Ishikawa (cell line): ENCODE measurements at regions not wholly inside any gene's neighbourhood (a gene's known extent, or its start where the extent isn't known, plus 50 kb on each side); places are given as distances from the start of the nearest gene placed in this dataset.

ENCODE experiments used
- CEBPB ChIP-seq: IDR thresholded peaks from 2 replicates; pipeline ENCODE4 v1.6.1; 2012
- CREB1 ChIP-seq: IDR thresholded peaks from 2 replicates; pipeline ENCODE4 v1.6.1; 2012; ENCODE audit warnings: low read depth
- EGR1 ChIP-seq: IDR thresholded peaks from 2 replicates; pipeline ENCODE4 v1.6.1; 2012
- EP300 ChIP-seq: IDR thresholded peaks from 2 replicates; pipeline ENCODE4 v1.6.1; 2012; ENCODE audit warnings: borderline replicate concordance
- FOXM1 ChIP-seq: IDR thresholded peaks from 2 replicates; pipeline ENCODE4 v1.6.1; 2012; ENCODE audit warnings: low read depth, borderline replicate concordance
- MAX ChIP-seq: IDR thresholded peaks from 2 replicates; pipeline ENCODE4 v1.6.1; 2012
- NFIC ChIP-seq: IDR thresholded peaks from 2 replicates; pipeline ENCODE4 v1.6.1; 2012
- RAD21 ChIP-seq: IDR thresholded peaks from 2 replicates; pipeline ENCODE4 v1.6.1; 2012; ENCODE audit warnings: low read depth
- TAF1 ChIP-seq: IDR thresholded peaks from 2 replicates; pipeline ENCODE4 v1.6.1; 2012; ENCODE audit warnings: low read depth, mild to moderate bottlenecking
- TCF12 ChIP-seq: IDR thresholded peaks from 2 replicates; pipeline ENCODE4 v1.6.1; 2012; ENCODE audit warnings: low read depth
- TEAD4 ChIP-seq: IDR thresholded peaks from 2 replicates; pipeline ENCODE4 v1.6.1; 2012
- YY1 ChIP-seq: IDR thresholded peaks from 2 replicates; pipeline ENCODE4 v1.6.1; 2012; ENCODE audit warnings: low read depth
- ZBTB7A ChIP-seq: IDR thresholded peaks from 2 replicates; pipeline ENCODE4 v1.6.1; 2012; ENCODE audit warnings: low read depth
- TF ChIP-seq, protein P1 (sequence below): IDR thresholded peaks from 2 replicates; pipeline ENCODE4 v1.6.1; 2012; ENCODE audit warnings: low read depth, mild to moderate bottlenecking
- TF ChIP-seq, protein P2 (sequence below): IDR thresholded peaks from 2 replicates; pipeline ENCODE4 v1.6.1; 2012

DNA sequence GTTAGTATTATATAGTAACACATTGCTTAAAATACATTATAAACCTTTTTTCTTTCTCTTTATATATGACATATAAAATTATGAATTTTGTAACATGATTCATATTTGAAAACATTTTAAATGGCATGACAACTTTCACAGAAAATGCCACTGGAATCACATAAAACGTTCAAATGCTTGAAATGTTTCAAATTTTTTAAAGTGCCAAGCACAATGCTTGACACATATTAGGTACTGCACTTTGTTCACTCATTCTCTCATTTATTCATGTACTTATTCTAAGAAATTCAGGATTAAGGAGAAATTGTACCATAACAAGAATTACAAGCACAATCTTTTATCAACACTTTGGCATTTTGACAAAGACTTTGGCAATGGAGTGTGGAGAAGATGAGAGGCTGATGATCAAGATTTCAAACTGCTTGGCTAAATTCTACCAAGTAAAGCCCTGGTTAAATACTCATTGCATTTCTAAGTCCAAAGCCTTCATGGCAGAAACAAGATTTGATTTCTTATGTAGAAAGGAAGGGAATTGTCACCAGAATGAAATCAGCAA, 232.2 kb downstream of the C12orf50 start:
- TF ChIP-seq CREB1 (no peak), TEAD4 (peak; percentile 57; the same call in 1 of the 2 replicates)

DNA sequence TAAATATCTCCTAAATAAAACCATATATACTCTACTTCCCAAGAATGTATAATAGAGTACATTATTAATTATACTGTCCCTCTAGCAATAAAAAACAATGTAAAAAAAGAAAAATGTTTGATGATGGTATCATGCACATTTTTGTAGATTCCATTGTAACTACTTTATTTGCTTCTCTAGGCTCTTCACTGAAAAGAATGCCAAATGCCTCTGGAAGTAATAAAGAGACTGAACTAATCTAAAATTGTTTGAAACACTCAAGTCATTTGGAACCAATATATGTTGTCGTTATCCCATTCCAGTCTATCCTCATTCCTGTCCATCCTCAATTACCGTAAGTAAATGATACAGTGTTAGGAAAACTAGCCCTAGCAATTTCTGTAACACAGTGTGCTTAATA, 233.6 kb downstream of the C12orf50 start:
- no peak for TF ChIP-seq TEAD4
- no peak for TF ChIP-seq ZBTB7A
- TF ChIP-seq, protein P1, sequence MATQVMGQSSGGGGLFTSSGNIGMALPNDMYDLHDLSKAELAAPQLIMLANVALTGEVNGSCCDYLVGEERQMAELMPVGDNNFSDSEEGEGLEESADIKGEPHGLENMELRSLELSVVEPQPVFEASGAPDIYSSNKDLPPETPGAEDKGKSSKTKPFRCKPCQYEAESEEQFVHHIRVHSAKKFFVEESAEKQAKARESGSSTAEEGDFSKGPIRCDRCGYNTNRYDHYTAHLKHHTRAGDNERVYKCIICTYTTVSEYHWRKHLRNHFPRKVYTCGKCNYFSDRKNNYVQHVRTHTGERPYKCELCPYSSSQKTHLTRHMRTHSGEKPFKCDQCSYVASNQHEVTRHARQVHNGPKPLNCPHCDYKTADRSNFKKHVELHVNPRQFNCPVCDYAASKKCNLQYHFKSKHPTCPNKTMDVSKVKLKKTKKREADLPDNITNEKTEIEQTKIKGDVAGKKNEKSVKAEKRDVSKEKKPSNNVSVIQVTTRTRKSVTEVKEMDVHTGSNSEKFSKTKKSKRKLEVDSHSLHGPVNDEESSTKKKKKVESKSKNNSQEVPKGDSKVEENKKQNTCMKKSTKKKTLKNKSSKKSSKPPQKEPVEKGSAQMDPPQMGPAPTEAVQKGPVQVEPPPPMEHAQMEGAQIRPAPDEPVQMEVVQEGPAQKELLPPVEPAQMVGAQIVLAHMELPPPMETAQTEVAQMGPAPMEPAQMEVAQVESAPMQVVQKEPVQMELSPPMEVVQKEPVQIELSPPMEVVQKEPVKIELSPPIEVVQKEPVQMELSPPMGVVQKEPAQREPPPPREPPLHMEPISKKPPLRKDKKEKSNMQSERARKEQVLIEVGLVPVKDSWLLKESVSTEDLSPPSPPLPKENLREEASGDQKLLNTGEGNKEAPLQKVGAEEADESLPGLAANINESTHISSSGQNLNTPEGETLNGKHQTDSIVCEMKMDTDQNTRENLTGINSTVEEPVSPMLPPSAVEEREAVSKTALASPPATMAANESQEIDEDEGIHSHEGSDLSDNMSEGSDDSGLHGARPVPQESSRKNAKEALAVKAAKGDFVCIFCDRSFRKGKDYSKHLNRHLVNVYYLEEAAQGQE = no peak
- no peak for TF ChIP-seq NFIC
- no peak for TF ChIP-seq TAF1
- no peak for TF ChIP-seq CEBPB

DNA sequence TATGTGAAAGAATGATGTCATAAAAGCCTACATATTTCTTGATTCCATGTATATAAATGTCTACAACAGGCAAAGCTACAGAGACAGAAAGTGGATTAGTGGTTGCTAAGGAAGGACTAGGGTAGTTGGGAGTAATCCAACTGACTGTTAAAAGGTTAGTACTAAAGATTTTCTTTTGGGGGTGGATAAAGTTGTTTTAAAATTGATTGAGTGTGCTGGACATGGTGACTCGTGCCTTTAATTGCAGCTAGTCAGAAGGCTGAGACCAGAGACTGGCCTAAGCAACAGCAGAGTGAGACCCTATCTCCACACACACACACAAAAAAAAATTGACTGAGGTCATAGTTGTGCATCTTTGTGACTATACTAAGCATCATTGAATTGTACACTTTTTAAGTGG, 234.3 kb downstream of the C12orf50 start:
- TF ChIP-seq FOXM1 (no peak), ZBTB7A (no peak), EGR1 (no peak), NFIC (no peak), CEBPB (no peak), TAF1 (no peak), TEAD4 (no peak), EP300 (no peak)
- TF ChIP-seq, protein P1 = no peak

- TF ChIP-seq TEAD4 = no peak
- no peak for TF ChIP-seq FOXM1
Measured at GRCh38 chr12:87793131-87793530, 236.1 kb downstream of the C12orf50 start.

GRCh38 chr12:87784350-87784749, 244.9 kb downstream of the C12orf50 start:
- no peak for TF ChIP-seq RAD21
- no peak for TF ChIP-seq EP300
- TF ChIP-seq ZBTB7A = no peak
- no peak for TF ChIP-seq YY1
- TF ChIP-seq, protein P1 = no peak
- TF ChIP-seq CEBPB = no peak
- TF ChIP-seq, protein P2, sequence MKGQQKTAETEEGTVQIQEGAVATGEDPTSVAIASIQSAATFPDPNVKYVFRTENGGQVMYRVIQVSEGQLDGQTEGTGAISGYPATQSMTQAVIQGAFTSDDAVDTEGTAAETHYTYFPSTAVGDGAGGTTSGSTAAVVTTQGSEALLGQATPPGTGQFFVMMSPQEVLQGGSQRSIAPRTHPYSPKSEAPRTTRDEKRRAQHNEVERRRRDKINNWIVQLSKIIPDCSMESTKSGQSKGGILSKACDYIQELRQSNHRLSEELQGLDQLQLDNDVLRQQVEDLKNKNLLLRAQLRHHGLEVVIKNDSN = no peak
- no peak for TF ChIP-seq FOXM1
- no peak for TF ChIP-seq TEAD4
- no peak for TF ChIP-seq NFIC
- no peak for TF ChIP-seq TCF12
- no peak for TF ChIP-seq MAX
- no peak for TF ChIP-seq CREB1
- TF ChIP-seq EGR1 = no peak
- TF ChIP-seq TAF1 = no peak

- no peak for TF ChIP-seq TEAD4
- TF ChIP-seq, protein P2 = no peak
Measured at GRCh38 chr12:87783467-87783866, 245.7 kb downstream of the C12orf50 start.
